Mucosa of descending colon (tissue), 3 donors: ENCODE measurements at regions not wholly inside any gene's neighbourhood (a gene's known extent, or its start where the extent isn't known, plus 50 kb on each side); places are given as distances from the start of the nearest gene placed in this dataset.

Experiments
- ATAC-seq: fragments of 200-7000 bp; cut with Tn5 transposase; one replicate; pipeline ENCODE4 v1.9.1; 2020; ENCODE audit warnings: mild to moderate bottlenecking, moderate library complexity
- DNase-seq, 3 donors: peaks; one replicate each; pipeline ENCODE4 v3.0.0-alpha.2; 2020
- H3K36me3 ChIP-seq: fragments of 200-600 bp; one replicate; pipeline ENCODE4 v1.8.0; 2021; ENCODE audit warnings: low read depth, mild to moderate bottlenecking
- H3K4me1 ChIP-seq: fragments of 200-600 bp; one replicate; pipeline ENCODE4 v1.8.0; 2021; ENCODE audit warnings: low read depth, mild to moderate bottlenecking
- H3K4me3 ChIP-seq: fragments of 200-600 bp; one replicate; pipeline ENCODE4 v1.8.0; 2021; ENCODE audit warnings: mild to moderate bottlenecking
- H3K9me3 ChIP-seq: fragments of 200-600 bp; one replicate; pipeline ENCODE4 v1.8.0; 2021; ENCODE audit warnings: mild to moderate bottlenecking
- CTCF ChIP-seq: fragments of 200-600 bp; IDR thresholded peaks from one replicate; pipeline ENCODE4 v1.8.0; 2022; ENCODE audit warnings: antibody characterized with exemption, mild to moderate bottlenecking
- intact Hi-C, 2 donors: fragments of 100-400 bp; cut with DNase I in 1 of 2; cut with micrococcal nuclease in 1 of 2; formaldehyde crosslinking; loops; one replicate each; pipeline versions ENCODE4 v1.11.0 to v1.11.1; 2022; cut with DNase I, micrococcal nuclease
- donor health status: DM: no; HTN: no; CAD: no; lungs with moderate emphysema.
- donor health status: DM: no; HTN: no; CAD: no.
- donor health status: DM: no; HTN: yes; CAD: no.

- ATAC-seq (no peak), DNase-seq (no peak)
Measured at GRCh38 chr6:113142671-113143174, 714.4 kb upstream of the MARCKS start.

GRCh38 chr6:113143206-113143605, 713.9 kb upstream of the MARCKS start:
- intact Hi-C loops = no loop called here
- DNase-seq (no peak), ATAC-seq (no peak)
- H3K36me3 ChIP-seq = no peaks in the 10 kb centered on the region
- no peaks in the 10 kb centered on the region for H3K9me3 ChIP-seq
- H3K4me3 ChIP-seq = no peak overlapping the region
- no peak for TF ChIP-seq CTCF
- H3K4me1 ChIP-seq = no peaks in the 10 kb centered on the region

More at GRCh38 chr6:113142671-113143174, 714.4 kb upstream of the MARCKS start:
- Histone ChIP-seq H3K9me3 (no peaks in the 10 kb centered on the region), H3K36me3 (no peaks in the 10 kb centered on the region), H3K4me1 (no peaks in the 10 kb centered on the region), H3K4me3 (no peak overlapping the region)
- TF ChIP-seq CTCF = no peak
- intact Hi-C loops = no loop called here

- H3K36me3 ChIP-seq = no peaks in the 10 kb centered on the region
- DNase-seq = no peak
- ATAC-seq = no peak
- peaks cover 6% of the 10 kb centered on the region for H3K4me1 ChIP-seq
- no peaks in the 10 kb centered on the region for H3K9me3 ChIP-seq
- TF ChIP-seq CTCF = no peak
- no peak overlapping the region for H3K4me3 ChIP-seq
- intact Hi-C loops = no loop called here
Measured at GRCh38 chr6:113144117-113144516, 713.0 kb upstream of the MARCKS start.

- H3K36me3 ChIP-seq = no peaks in the 10 kb centered on the region
- H3K9me3 ChIP-seq = no peaks in the 10 kb centered on the region
- H3K4me3 ChIP-seq = no peak overlapping the region
- peaks cover 6% of the 10 kb centered on the region for H3K4me1 ChIP-seq
- TF ChIP-seq CTCF = no peak
- intact Hi-C loops = no loop called here
- DNase-seq (no peak), ATAC-seq (no peak)
Measured at GRCh38 chr6:113146878-113147277, 710.3 kb upstream of the MARCKS start.

GRCh38 chr6:113147544-113147943, 709.6 kb upstream of the MARCKS start:
- H3K36me3 ChIP-seq = no peaks in the 10 kb centered on the region
- intact Hi-C loops = no loop called here
- ATAC-seq = no peak
- no peak for DNase-seq
- no peaks in the 10 kb centered on the region for H3K9me3 ChIP-seq
- no peak overlapping the region for H3K4me3 ChIP-seq
- H3K4me1 ChIP-seq = peaks cover 6% of the 10 kb centered on the region
- no peak for TF ChIP-seq CTCF

GRCh38 chr6:113148566-113148965, 708.6 kb upstream of the MARCKS start:
- Histone ChIP-seq H3K4me3 (no peak overlapping the region), H3K36me3 (no peaks in the 10 kb centered on the region), H3K9me3 (no peaks in the 10 kb centered on the region), H3K4me1 (peaks cover 6% of the 10 kb centered on the region)
- ATAC-seq (no peak), DNase-seq (no peak)
- no peak for TF ChIP-seq CTCF
- intact Hi-C loops = no loop called here
